ENCODE measurements at regions not wholly inside any gene's neighbourhood (a gene's known extent, or its start where the extent isn't known, plus 50 kb on each side); places are given as distances from the start of the nearest gene placed in this dataset.

- intact Hi-C loops (cut with DNase I): no loop called here
Observed at GRCh38 chr14:89477391-89477790, 60.4 kb upstream of the FOXN3 start.

DNA sequence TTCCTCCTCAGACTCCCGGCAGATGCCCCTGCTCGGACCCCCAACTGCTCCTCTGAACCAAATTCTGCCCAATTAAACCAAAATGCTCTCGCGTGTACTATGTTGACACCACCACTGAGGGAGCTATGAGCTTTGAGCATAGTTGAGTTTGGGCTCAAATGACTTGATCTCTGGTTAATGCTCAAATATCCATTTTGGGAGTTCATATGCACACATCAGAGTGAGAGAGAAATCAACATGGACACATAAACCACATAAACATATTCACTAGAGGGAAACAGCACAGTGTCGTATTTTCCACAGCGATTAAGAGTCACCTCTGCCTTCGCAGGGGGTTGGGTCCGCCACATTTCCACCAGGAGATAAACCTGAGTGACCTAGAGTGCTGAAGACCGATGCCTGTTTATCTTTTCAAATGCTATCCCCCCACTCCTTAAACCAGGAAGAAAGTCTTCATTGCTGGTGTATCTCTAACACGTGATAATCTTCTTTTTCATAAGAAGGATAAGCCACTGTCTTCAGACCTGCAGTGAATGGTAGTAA lies 59.4 kb upstream of the FOXN3 start:
- H3K36me3 ChIP-seq: no peaks in the 10 kb centered on the region
- peaks cover 0 to 28% of the 10 kb centered on the region in 2 donors for H3K4me1 ChIP-seq
- H3K27me3 ChIP-seq: no peaks in the 10 kb centered on the region
- intact Hi-C loops (cut with DNase I): no loop called here
- no peak overlapping the region for H3K4me3 ChIP-seq
- no peaks in the 10 kb centered on the region for H3K9me3 ChIP-seq
- ATAC-seq (no peak), DNase-seq (no peak)
- H3K27ac ChIP-seq: no peak overlapping the region
- TF ChIP-seq, protein P1, sequence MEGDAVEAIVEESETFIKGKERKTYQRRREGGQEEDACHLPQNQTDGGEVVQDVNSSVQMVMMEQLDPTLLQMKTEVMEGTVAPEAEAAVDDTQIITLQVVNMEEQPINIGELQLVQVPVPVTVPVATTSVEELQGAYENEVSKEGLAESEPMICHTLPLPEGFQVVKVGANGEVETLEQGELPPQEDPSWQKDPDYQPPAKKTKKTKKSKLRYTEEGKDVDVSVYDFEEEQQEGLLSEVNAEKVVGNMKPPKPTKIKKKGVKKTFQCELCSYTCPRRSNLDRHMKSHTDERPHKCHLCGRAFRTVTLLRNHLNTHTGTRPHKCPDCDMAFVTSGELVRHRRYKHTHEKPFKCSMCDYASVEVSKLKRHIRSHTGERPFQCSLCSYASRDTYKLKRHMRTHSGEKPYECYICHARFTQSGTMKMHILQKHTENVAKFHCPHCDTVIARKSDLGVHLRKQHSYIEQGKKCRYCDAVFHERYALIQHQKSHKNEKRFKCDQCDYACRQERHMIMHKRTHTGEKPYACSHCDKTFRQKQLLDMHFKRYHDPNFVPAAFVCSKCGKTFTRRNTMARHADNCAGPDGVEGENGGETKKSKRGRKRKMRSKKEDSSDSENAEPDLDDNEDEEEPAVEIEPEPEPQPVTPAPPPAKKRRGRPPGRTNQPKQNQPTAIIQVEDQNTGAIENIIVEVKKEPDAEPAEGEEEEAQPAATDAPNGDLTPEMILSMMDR (IDR thresholded peaks at IDR 0.05): no peak

More at GRCh38 chr14:89477391-89477790, 60.4 kb upstream of the FOXN3 start:
- no peak overlapping the region for H3K4me3 ChIP-seq
- ATAC-seq (no peak), DNase-seq (no peak)
- H3K27me3 ChIP-seq: no peaks in the 10 kb centered on the region
- no peaks in the 10 kb centered on the region for H3K36me3 ChIP-seq
- H3K9me3 ChIP-seq: no peaks in the 10 kb centered on the region
- H3K4me1 ChIP-seq: peaks cover 0 to 19% of the 10 kb centered on the region in 2 donors
- no peak overlapping the region for H3K27ac ChIP-seq
- TF ChIP-seq, protein P1 (IDR thresholded peaks at IDR 0.05): no peak

DNA sequence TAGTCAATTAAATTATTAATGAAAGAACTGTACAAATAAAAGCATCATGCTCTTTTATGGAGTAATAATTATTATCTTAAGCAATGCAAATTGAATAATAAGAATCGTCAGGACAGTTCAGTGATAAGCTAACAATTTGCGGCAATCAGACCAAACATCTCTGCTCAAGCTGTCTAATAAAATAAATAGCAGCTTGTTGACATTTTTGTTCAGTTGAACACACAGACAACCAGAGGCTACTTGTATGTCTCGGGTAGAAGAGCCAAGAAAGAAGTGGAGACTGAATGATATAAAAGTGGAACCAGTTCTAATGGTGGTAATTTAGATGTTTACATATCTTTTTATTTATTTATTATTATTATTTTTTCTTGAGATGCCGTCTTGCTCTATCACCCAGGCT lies 57.4 kb upstream of the FOXN3 start:
- no peak for DNase-seq

DNA sequence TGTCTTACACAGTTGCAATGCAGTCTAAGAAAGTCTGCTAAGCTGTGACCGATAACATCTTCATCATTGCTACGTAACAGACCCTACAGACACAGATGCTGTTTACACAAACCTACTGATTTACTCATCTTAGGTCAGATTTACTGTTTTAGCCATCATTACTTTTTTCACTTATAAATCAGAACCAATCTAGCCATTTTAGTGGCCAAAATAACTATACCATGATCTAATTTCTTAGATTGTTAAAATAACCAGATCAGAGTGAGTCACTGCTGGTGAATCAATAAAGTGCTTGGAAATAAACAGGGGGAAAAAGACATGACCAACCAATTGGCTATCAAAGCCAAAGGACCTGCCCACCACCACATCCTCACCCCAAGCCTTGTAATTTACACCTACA lies 57.0 kb upstream of the FOXN3 start:
- no peaks in the 10 kb centered on the region for H3K27me3 ChIP-seq

More for the DNA sequence above, 57.4 kb upstream of the FOXN3 start:
- Histone ChIP-seq H3K9me3 (no peaks in the 10 kb centered on the region), H3K4me1 (peaks cover 0 to 33% of the 10 kb centered on the region in 2 donors), H3K36me3 (no peaks in the 10 kb centered on the region), H3K27ac (no peak overlapping the region), H3K27me3 (no peaks in the 10 kb centered on the region), H3K4me3 (no peak overlapping the region)
- intact Hi-C loops (cut with DNase I): no loop called here
- no peak for ATAC-seq
- TF ChIP-seq, protein P1 (IDR thresholded peaks at IDR 0.05): no peak

GRCh38 chr14:89473569-89473968 lies 56.5 kb upstream of the FOXN3 start:
- H3K4me1 ChIP-seq: peaks cover 0 to 29% of the 10 kb centered on the region in 2 donors
- TF ChIP-seq, protein P1 (IDR thresholded peaks at IDR 0.05): no peak
- no peak for DNase-seq
- no peak for ATAC-seq
- no peaks in the 10 kb centered on the region for H3K27me3 ChIP-seq
- no peak overlapping the region for H3K4me3 ChIP-seq
- H3K9me3 ChIP-seq: no peaks in the 10 kb centered on the region
- no peaks in the 10 kb centered on the region for H3K36me3 ChIP-seq
- H3K27ac ChIP-seq: no peak overlapping the region
- intact Hi-C loops (cut with DNase I): no loop called here

More for the DNA sequence above, 57.0 kb upstream of the FOXN3 start:
- Histone ChIP-seq H3K36me3 (no peaks in the 10 kb centered on the region), H3K4me1 (peaks cover 0 to 30% of the 10 kb centered on the region in 2 donors), H3K4me3 (no peak overlapping the region), H3K9me3 (no peaks in the 10 kb centered on the region), H3K27ac (no peak overlapping the region)
- ATAC-seq (no peak), DNase-seq (no peak)
- intact Hi-C loops (cut with DNase I): no loop called here
- TF ChIP-seq, protein P1 (IDR thresholded peaks at IDR 0.05): no peak

All from left lung (tissue), 4 donors.